HepG2 (cell line): ENCODE measurements at regions not wholly inside any gene's neighbourhood (a gene's known extent, or its start where the extent isn't known, plus 50 kb on each side); places are given as distances from the start of the nearest gene placed in this dataset.
A peak's percentile ranks its signal among the peaks of the same experiment; 100 is the strongest.

Source experiments
- ARNT ChIP-seq: fragments of 450-650 bp; IDR thresholded peaks from 2 replicates; pipeline ENCODE4 v1.6.1; 2017
- CREB1 ChIP-seq, 2 experiments: fragments of 450-650 bp in 1 of 2; IDR thresholded peaks; 2 replicates each; pipeline ENCODE4 v1.6.1; 2016 to 2017; ENCODE audit warnings: control low read depth in 1 of 2, mild to moderate bottlenecking in 1 of 2, missing compliant biosample characterization in 1 of 2, missing genetic modification characterization in 1 of 2
- ELF3 ChIP-seq: IDR thresholded peaks from 2 replicates; pipeline ENCODE4 v1.6.1; 2016; ENCODE audit warnings: missing genetic modification reagents, missing compliant biosample characterization
- FOXJ3 ChIP-seq: sonication (generic); formaldehyde crosslinking; IDR thresholded peaks from 2 replicates; pipeline ENCODE4 v1.4.0; 2020; ENCODE audit warnings: missing genetic modification reagents, mild to moderate bottlenecking, borderline replicate concordance
- FOXP4 ChIP-seq: sonication (generic); formaldehyde crosslinking; IDR thresholded peaks from 2 replicates; pipeline ENCODE4 v1.4.0; 2020; ENCODE audit warnings: missing genetic modification reagents
- HCFC1 ChIP-seq: fragments of 150-350 bp; IDR thresholded peaks from 2 replicates; pipeline ENCODE4 v1.6.1; 2014; ENCODE audit warnings: low read depth, low read length
- HDAC2 ChIP-seq: sonication (generic); formaldehyde crosslinking; IDR thresholded peaks from 2 replicates; pipeline ENCODE4 v1.4.0; 2020; ENCODE audit warnings: missing genetic modification reagents
- ISL2 ChIP-seq: sonication (generic); formaldehyde crosslinking; IDR thresholded peaks from 2 replicates; pipeline ENCODE4 v1.5.0; 2020; ENCODE audit warnings: missing genetic modification reagents
- JARID2 ChIP-seq: sonication (generic); formaldehyde crosslinking; IDR thresholded peaks from 2 replicates; pipeline ENCODE4 v1.8.1; 2023; ENCODE audit warnings: missing genetic modification reagents, inconsistent platforms; ENCODE audit not compliant: insufficient replicate concordance
- JUN ChIP-seq: sonication (generic); formaldehyde crosslinking; IDR thresholded peaks from 2 replicates; pipeline ENCODE4 v1.4.0; 2020; ENCODE audit warnings: mild to moderate bottlenecking, missing genetic modification reagents
- MED13 ChIP-seq: sonication (generic); formaldehyde crosslinking; IDR thresholded peaks from 2 replicates; pipeline ENCODE4 v1.5.0; 2020; ENCODE audit warnings: missing genetic modification reagents
- MNT ChIP-seq: fragments of 450-650 bp; IDR thresholded peaks from 2 replicates; pipeline ENCODE4 v1.6.1; 2016
- NR2F6 ChIP-seq, 2 experiments: IDR thresholded peaks; 2 replicates each; pipeline ENCODE4 v1.6.1; 2016; ENCODE audit warnings: antibody characterized with exemption in 1 of 2, mild to moderate bottlenecking in 1 of 2
- PPARG ChIP-seq: conservative IDR thresholded peaks from 2 replicates; pipeline ENCODE4 v1.6.1; 2016; ENCODE audit warnings: missing biosample characterization, missing genetic modification reagents
- RARA ChIP-seq: IDR thresholded peaks from 2 replicates; pipeline ENCODE4 v1.6.1; 2016; ENCODE audit warnings: missing genetic modification reagents, missing compliant biosample characterization
- SIX1 ChIP-seq: sonication (generic); formaldehyde crosslinking; IDR thresholded peaks from 2 replicates; pipeline ENCODE4 v1.4.0; 2020; ENCODE audit warnings: missing genetic modification reagents, borderline replicate concordance
- TARDBP ChIP-seq: sonication (generic); formaldehyde crosslinking; IDR thresholded peaks from 2 replicates; pipeline ENCODE4 v1.8.0; 2022; ENCODE audit warnings: mild to moderate bottlenecking, missing genetic modification reagents
- TGIF2 ChIP-seq: IDR thresholded peaks from 2 replicates; pipeline ENCODE4 v1.6.1; 2016; ENCODE audit warnings: control low read depth, missing compliant biosample characterization
- YEATS2 ChIP-seq: sonication (generic); formaldehyde crosslinking; IDR thresholded peaks from 2 replicates; pipeline ENCODE4 v1.4.0; 2020; ENCODE audit warnings: missing genetic modification reagents, borderline replicate concordance
- ZKSCAN8 ChIP-seq: IDR thresholded peaks from 2 replicates; pipeline ENCODE4 v1.6.1; 2016; ENCODE audit warnings: borderline replicate concordance, missing genetic modification reagents, missing compliant biosample characterization
- ZNF225 ChIP-seq: sonication (generic); formaldehyde crosslinking; IDR thresholded peaks from 2 replicates; pipeline ENCODE4 v1.4.0; 2020; ENCODE audit warnings: mild to moderate bottlenecking, missing genetic modification reagents
- ZNF24 ChIP-seq: fragments of 450-650 bp; IDR thresholded peaks from 2 replicates; pipeline ENCODE4 v1.6.1; 2017; ENCODE audit warnings: antibody characterized with exemption, mild to moderate bottlenecking
- ZNF263 ChIP-seq: sonication (generic); formaldehyde crosslinking; IDR thresholded peaks from 2 replicates; pipeline ENCODE4 v1.4.0; 2020; ENCODE audit warnings: missing genetic modification reagents
- ZNF264 ChIP-seq: sonication (generic); formaldehyde crosslinking; IDR thresholded peaks from 2 replicates; pipeline ENCODE4 v1.4.0; 2020; ENCODE audit warnings: missing genetic modification reagents
- ZNF337 ChIP-seq: sonication (generic); formaldehyde crosslinking; IDR thresholded peaks from 2 replicates; pipeline ENCODE4 v1.5.1; 2020; ENCODE audit warnings: missing genetic modification reagents, low read depth, mild to moderate bottlenecking, borderline replicate concordance
- ZNF33B ChIP-seq: sonication (generic); formaldehyde crosslinking; IDR thresholded peaks from 2 replicates; pipeline ENCODE4 v1.5.1; 2020; ENCODE audit warnings: mild to moderate bottlenecking, missing genetic modification reagents
- TF ChIP-seq, protein P1 (sequence below): sonication (generic); formaldehyde crosslinking; IDR thresholded peaks from 2 replicates; pipeline ENCODE4 v1.8.0; 2022; ENCODE audit warnings: mild to moderate bottlenecking, missing genetic modification reagents

GRCh38 chr12:92988622-92989130 is 59.6 kb upstream of the EEA1 start (continued):
- TF ChIP-seq MNT (no peak), ZNF225 (no peak), TARDBP (CRISPR knock-in tag) (peak; percentile 77), ZNF24 (0 out of 2 replicates have a peak, but pooled peaks have one; percentile 9), CREB1 (IDR thresholded peaks at IDR 0.05) (no peak), CREB1 (CRISPR knock-in tag; IDR thresholded peaks at IDR 0.05) (peak; percentile 45; the same call in 1 of the 2 replicates), MED13 (0 out of 2 replicates have a peak, but pooled peaks have one; percentile 34), ELF3 (peak; percentile 55), FOXJ3 (peak; percentile 67; the same call in 1 of the 2 replicates), ZNF337 (CRISPR knock-in tag) (no peak), JUN (CRISPR knock-in tag) (no peak), YEATS2 (CRISPR knock-in tag) (no peak), ZNF263 (no peak), JARID2 (CRISPR knock-in tag) (no peak), HDAC2 (peak; percentile 54; the same call in 1 of the 2 replicates), ZKSCAN8 (CRISPR knock-in tag) (no peak), NR2F6 (IDR thresholded peaks at IDR 0.05) (peak; percentile 83), NR2F6 (CRISPR knock-in tag; IDR thresholded peaks at IDR 0.05) (peak; percentile 56; the same call in 1 of the 2 replicates), ZNF33B (CRISPR knock-in tag) (no peak), ARNT (no peak), ZNF264 (CRISPR knock-in tag) (peak; percentile 73; the same call in 1 of the 2 replicates), RARA (peak; percentile 73), HCFC1 (no peak), TGIF2 (no peak), SIX1 (CRISPR knock-in tag) (peak; percentile 29; the same call in 1 of the 2 replicates), ISL2 (CRISPR knock-in tag) (peak; percentile 92), FOXP4 (CRISPR knock-in tag) (peak; percentile 92), PPARG (0 out of 2 replicates have a peak, but pooled peaks have one; percentile 34)
- TF ChIP-seq, protein P1, sequence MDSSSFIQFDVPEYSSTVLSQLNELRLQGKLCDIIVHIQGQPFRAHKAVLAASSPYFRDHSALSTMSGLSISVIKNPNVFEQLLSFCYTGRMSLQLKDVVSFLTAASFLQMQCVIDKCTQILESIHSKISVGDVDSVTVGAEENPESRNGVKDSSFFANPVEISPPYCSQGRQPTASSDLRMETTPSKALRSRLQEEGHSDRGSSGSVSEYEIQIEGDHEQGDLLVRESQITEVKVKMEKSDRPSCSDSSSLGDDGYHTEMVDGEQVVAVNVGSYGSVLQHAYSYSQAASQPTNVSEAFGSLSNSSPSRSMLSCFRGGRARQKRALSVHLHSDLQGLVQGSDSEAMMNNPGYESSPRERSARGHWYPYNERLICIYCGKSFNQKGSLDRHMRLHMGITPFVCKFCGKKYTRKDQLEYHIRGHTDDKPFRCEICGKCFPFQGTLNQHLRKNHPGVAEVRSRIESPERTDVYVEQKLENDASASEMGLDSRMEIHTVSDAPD (CRISPR knock-in tag) = peak; percentile 30; the same call in 1 of the 2 replicates
